Suppressor macrophage treated with lipopolysaccharide for 4 hours (primary cell): ENCODE measurements at regions not wholly inside any gene's neighbourhood (a gene's known extent, or its start where the extent isn't known, plus 50 kb on each side); places are given as distances from the start of the nearest gene placed in this dataset.

ENCODE experiments used
- DNase-seq: peaks from one replicate; pipeline ENCODE4 v3.0.0-alpha.2; 2020

DNA sequence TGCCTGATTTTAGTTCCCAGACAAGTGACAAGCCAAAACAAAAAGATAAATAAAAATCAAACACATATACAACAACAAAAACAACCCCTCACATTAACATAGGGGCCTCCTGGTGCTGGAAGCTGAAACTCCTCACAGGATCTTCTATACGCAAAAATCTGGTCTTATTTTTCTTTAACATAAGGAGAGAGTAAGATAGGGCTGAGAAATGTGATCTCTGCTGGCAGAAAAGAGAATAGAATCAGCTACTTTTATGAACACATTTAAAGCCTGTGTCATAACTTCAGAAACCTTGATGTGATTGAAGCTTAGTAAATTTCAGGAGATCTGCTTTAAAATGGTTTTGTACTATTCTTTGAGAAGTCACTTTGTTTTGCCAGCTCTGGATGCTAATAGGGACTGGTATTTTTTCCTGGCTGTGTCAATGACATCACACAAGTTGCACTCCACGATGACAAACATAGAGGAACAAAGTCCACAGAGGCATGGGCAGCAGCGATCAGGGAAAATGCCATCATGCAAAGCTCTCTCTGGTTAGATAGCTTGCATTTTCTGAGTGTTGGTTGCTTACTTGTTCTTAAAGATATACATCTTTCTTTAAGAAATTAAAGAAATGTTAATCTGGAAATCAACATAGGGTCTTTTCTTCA, 176.6 kb upstream of the SP4 start:
- DNase-seq: peak; percentile 9

DNA sequence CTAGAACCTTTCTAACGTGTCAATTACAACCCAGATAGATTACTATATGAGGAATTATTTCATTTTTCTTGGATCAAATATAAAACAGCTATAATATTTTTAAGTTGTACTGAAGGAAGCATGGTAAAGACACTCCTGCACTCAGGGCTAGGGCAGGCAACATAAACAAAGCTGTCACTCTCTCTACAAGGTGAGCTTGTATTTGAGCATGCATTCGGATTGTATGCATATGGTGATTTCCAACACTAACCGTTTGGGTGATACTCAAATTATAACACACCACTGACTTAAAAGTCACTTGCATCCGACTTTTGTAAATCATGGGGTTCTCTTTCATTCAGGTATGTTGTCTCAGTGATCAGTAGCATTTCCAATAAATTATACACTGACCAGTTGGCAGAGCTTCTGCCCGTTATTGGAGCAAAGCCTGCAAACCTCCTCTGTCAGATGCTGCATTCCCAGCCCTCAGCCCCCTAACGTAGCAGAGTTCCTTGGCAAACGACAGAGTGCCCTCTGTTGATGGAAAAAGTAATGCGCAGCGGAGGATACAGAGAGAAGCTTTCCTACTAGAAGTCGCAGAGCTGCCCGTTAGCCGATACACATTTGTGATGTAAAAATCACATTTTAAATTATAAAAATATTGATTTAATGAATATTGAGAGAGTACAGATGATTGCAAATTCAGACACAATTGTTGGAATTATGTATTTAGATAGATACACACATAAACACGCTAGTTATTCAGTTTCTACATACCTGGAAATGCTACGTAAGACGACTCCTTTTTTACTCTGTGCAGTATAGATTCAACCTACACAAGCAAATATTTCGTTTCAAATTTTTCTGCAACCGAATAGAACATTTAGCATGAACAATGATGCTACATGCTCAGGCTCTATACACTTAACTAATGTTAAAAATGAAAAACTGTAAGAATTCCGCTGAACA, 173.9 kb upstream of the SP4 start:
- peak; percentile 67 for DNase-seq

- peak; percentile 58 for DNase-seq
These were observed 171.5 kb upstream of the SP4 start for GRCh38 chr7:21256310-21256877.

DNA sequence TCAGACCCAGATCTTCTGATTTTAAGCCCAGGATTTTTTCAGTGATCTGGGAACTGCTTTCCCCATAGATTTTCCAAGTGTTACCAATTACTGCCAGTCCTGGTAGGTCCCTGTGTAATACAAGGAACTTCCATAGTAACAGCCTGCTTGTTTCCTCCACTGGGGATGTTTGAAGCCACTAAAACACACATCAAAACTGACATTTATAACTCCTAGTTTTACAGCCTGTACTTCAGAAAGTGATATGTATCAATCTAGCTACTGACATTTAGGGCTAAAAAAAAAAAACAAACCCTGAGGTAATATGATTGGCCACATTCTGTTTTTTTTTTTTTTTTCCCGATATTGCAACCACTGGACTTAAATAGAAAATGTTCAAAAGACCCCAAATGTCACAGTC, 166.9 kb upstream of the SP4 start:
- DNase-seq: no peak

GRCh38 chr7:21261627-21262594, 166.0 kb upstream of the SP4 start:
- DNase-seq: peak; percentile 12

- no peak for DNase-seq
These were observed 158.9 kb upstream of the SP4 start for GRCh38 chr7:21269021-21269420.

DNA sequence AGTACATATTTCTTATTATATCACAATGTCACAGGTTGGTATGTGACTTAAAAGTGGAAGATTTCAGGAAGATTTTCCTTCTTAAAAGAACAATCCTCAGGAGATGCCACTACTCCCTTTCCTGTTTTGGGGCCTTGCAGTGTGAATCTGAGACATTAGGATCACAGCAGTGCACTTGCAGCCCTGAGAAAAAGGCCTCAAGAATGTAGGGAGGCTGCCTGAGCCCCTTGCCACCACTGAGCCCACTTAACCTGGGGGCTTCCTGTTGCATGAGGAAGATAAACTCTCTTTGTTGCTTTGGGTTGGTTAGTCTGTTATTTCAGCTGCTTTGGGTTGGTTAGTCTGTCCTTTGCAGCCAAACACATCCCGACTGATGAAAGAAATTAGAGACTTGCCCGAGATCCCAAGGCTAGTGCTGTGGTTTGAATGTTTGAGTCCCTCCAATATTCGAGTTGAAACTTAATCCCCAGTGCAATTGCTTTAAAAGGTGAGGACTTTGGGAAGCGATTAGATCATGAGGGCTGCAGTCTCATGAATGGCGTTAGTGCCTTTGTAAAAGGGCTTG, 151.3 kb upstream of the SP4 start:
- no peak for DNase-seq

- no peak for DNase-seq
These were observed 148.9 kb upstream of the SP4 start for GRCh38 chr7:21278944-21279343.

DNA sequence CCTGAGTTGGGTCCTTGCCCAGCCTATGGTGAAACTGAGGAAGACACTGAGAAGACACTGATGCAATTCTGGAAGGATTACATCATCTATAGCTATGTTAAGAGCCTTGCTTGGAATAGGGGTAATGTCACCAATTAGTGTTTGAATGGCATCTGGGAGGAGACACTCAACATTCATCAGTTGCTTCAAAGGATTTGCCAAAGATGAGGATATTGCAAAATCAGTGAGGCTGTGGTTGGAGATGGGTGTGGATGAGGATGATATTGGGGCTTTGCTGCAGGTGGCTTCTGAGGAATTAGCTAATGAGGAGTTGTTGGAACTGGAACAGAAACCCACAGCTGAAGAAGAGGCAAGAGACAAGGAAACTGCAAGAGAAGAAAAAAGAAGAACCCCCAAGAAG, 146.7 kb upstream of the SP4 start:
- DNase-seq: peak; percentile 13

GRCh38 chr7:21293771-21294170, 134.1 kb upstream of the SP4 start:
- DNase-seq: no peak

- DNase-seq: no peak
These were observed 128.1 kb upstream of the SP4 start for GRCh38 chr7:21299766-21300165.

DNA sequence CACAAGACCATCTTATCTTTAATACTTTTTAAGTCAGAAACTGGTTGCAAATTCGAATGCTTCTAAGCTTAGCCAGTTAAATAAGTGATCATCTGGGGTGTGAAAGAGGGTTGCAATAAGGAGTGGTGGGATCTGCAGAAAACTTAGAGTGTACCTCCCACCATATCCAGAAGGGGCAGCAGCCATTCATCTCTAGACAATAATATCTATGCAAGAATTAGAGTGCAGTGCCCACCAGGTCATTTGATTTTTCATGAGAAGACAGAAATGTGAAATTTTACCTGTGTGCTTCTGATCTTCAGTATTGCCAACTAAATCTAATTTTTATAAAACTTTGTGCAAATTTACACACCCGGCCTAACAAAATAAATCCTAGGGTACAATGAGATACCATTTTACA, 127.2 kb upstream of the SP4 start:
- DNase-seq: no peak

- DNase-seq: no peak
These were observed 123.0 kb upstream of the SP4 start for GRCh38 chr7:21304808-21305375.

- DNase-seq: no peak
These were observed 122.2 kb upstream of the SP4 start for GRCh38 chr7:21305455-21306235.

GRCh38 chr7:21314954-21315353, 112.9 kb upstream of the SP4 start:
- DNase-seq: no peak

- no peak for DNase-seq
These were observed 109.6 kb upstream of the SP4 start for GRCh38 chr7:21317966-21318915.

DNA sequence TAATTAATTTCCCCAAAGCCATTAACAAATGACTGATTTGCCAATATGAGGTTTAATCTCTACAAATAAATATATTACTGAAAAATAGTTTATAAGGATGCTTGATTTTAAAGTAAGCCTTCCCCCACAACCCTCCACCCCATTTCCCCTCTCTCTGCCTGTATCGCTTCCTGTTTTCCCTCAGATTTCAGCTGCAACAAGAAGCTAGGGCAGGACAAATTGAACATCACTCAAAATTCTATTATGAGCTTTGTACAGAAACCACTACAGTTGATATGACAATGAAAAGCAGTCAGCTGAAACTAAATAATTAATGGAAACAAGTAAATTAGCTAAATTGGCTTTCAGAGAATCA, 109.0 kb upstream of the SP4 start:
- no peak for DNase-seq

DNA sequence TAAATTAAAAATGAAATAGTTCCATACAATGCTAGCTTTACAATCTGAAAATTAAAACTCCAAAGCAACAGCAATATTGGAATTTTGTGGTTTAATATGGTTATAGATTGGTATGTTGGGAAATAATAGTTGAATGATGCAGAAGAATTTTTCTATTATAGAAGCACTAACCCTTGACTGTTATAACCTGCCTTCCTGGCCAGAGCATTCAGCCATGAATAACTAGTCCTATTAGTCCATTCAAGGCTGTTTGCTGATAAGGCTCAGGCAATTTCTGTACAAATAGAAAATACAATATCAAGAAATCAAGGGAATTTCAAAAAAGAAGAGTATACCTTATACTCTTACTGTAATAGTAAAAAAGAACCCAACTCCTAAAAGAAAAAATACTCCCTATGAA, 101.6 kb upstream of the SP4 start:
- no peak for DNase-seq

- DNase-seq: no peak
These were observed 101.0 kb upstream of the SP4 start for GRCh38 chr7:21326921-21327320.
